Suppressor macrophage treated with lipopolysaccharide for 4 hours (primary cell): ENCODE measurements at regions not wholly inside any gene's neighbourhood (a gene's known extent, or its start where the extent isn't known, plus 50 kb on each side); places are given as distances from the start of the nearest gene placed in this dataset.
"Not testable (repeated sequence)": the region's sequence is repeated elsewhere in the genome, so short reads cannot be mapped to it uniquely, and the experiment has no call there.

Experiments
- DNase-seq: peaks from one replicate; pipeline ENCODE4 v3.0.0-alpha.2; 2020

- DNase-seq, result no peak
Measured at GRCh38 chr4:55253948-55254593, 92.0 kb upstream of the SRD5A3 start.

GRCh38 chr4:55255179-55255578, 90.9 kb upstream of the SRD5A3 start:
- no peak for DNase-seq

GRCh38 chr4:55256787-55257186, 89.3 kb upstream of the SRD5A3 start:
- DNase-seq, result no peak

GRCh38 chr4:55258152-55258865, 87.7 kb upstream of the SRD5A3 start:
- no peak for DNase-seq

DNA sequence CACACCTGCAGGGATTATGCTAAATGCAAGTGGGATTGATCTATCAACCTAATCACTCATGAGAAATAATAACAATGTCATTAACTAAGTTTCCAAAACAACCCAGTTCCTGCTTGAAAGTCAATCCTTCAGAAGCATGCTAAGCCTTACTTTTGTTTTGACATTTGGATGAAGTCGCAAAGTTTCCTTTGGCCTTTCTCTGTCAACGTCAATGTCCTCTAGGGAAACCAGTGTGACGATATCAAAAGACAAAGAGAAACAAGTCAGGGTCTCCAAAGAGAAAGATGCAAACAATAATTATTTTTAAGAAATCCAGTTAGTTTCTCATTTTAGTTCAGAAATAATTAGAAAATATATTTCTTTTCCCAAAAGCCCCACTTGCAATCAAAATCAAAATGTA, 86.7 kb upstream of the SRD5A3 start:
- no peak for DNase-seq

- DNase-seq, result no peak
Measured at GRCh38 chr4:55269470-55269869, 76.6 kb upstream of the SRD5A3 start.

- DNase-seq, result no peak
Measured at GRCh38 chr4:55269995-55270394, 76.0 kb upstream of the SRD5A3 start.

DNA sequence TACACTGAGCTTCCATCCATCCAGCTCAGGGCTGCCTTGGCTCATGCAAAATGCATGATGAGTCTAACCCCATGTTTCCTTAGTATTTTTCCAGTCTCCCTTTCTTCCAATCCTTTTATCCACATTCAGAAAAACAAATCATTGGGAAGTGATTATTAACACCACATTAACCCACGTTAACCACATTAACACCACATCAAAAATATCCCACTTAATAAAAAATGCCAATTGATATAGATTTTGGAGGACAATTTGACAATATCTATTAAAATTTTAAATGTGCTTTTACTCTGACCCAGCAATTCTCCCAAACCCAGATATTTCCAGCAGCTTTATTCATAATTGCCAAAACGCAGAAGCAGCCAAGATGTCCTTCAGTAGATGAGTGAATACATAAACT, 75.6 kb upstream of the SRD5A3 start:
- DNase-seq, result no peak

DNA sequence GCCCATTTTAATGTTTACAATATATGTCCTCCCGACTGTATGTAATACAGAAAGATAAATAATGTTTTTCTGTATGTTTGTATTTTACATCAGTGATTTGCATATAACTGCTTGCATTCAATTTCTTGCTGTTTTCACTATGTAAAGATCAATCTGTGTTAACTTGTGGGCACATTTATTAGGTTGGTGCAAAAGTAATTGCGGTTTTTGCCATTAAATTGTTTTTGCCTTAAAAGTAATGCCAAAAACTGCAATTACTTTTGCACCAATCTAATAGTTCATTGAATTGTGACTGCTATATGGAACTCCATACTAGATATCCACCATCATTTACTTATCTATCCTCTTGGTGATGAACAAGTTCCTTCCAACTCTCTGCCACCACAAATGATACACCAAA, 73.9 kb upstream of the SRD5A3 start:
- DNase-seq, result no peak

DNA sequence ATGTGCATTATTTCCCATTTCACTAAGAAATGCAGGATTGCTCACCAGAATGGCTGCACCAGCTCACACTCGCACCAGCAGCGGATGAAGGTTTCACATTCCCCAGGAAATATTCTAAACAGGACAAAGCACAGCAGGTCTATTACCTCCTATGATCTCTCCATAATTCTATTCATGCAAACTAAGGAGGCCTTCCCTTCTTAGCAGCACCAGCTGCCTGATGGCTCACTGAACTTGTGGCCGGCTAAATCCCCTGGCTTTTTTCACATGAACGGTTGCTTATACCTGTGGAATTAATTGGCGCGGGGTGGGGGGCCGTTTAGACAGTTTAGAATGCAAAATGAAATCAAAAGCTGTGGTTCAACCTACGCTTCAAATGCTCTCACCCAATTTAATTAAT, 73.5 kb upstream of the SRD5A3 start:
- no peak for DNase-seq

GRCh38 chr4:55277011-55277410, 69.0 kb upstream of the SRD5A3 start:
- no peak for DNase-seq

DNA sequence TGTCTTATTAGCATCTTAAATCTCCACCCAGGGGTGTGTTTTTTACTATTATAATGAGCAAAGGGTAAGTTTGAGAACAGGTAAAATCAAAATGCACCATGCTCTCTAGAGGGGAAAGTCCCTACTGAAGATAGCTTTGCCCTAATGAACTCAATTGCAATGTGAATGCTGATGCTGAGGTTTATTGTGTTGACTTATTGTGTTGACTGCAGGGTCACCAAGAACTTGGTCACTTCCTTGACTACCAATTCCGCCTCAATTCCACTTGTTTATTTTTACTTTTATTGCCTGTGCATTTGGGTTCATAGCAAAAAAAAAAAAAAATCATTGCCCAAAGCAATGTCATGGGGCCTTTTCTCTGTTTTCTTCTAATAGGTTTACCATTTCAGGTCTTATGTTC, 67.7 kb upstream of the SRD5A3 start:
- no peak for DNase-seq

- not testable (repeated sequence) for DNase-seq
Measured at GRCh38 chr4:55280474-55280873, 65.6 kb upstream of the SRD5A3 start.

DNA sequence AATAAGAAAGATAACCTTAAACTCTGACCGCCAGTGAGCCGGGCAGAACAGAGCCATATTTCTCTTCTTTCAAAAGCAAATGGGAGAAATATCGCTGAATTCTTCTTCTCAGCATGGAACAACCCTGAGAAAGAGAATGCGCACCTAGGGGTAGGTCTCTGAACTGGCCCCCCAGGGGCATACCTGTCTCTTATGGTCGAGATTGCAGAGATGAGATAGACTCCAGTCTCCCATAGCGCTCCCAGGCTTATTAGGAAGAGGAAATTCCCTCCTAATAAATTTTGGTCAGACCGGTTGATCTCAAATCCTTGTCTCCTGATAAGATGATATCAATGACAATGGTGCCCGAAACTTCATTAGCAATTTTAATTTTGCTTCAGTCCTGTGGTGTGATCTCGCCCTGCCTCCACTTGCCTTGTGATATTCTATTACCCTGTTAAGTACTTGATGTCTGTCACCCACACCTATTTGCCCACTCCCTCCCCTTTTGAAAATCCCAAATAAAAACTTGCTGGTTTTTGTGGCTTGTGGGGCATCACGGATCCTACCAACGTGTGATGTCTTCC, 64.8 kb upstream of the SRD5A3 start:
- not testable (repeated sequence) for DNase-seq

GRCh38 chr4:55284331-55284730, 61.7 kb upstream of the SRD5A3 start:
- no peak for DNase-seq

- no peak for DNase-seq
Measured at GRCh38 chr4:55291227-55291640, 54.8 kb upstream of the SRD5A3 start.

DNA sequence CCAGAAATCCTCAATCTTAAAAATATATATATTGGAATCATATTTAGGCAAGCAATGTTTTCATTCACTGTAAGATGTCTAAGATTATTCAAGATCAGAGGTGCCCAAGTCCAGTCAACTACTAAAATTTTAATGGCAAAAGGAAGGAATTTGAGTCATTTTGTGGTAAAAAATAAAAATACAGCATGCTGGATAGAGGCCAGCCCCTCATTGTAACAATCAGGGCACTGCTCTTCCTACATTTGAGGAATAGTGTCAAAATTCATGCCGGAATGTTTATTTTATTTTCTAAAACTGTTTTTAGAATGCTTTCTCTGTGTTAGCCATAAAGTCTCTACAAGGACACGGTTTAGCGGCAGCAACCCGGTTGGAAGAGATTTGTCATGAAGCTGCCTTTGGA, 49.9 kb upstream of the SRD5A3 start:
- no peak for DNase-seq
